GM12892 (cell line): ENCODE measurements at regions not wholly inside any gene's neighbourhood (a gene's known extent, or its start where the extent isn't known, plus 50 kb on each side); places are given as distances from the start of the nearest gene placed in this dataset.

Experiments used
- POLR2AphosphoS5 ChIP-seq: IDR thresholded peaks from 2 replicates; pipeline ENCODE4 v1.6.1; 2011; ENCODE audit warnings: low read depth, low read length, control low read depth
- TAF1 ChIP-seq: IDR thresholded peaks from 2 replicates; pipeline ENCODE4 v1.6.1; 2011; ENCODE audit warnings: low read depth, mild to moderate bottlenecking, control low read depth, low read length, borderline replicate concordance

DNA sequence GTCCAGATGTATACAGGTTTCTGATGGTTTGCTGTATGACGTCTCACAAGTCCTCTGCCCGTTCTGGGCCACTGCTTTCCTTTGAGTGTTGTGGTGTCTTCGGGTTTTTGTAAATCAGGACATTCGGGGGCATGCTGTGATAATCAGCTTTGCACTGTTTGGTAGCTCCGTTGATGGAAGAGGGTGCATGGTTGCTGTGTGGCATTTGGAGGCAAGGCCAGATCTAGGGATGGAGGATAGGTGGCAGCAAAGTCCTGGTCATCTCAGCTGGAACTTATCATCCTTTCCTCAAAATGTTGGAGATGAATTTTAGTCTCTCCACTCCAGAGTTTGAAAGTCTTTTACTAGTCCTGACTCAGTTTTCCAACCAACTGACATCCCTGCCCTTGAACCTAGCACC, 91.0 kb downstream of the SCP2D1 start:
- no peak for TF ChIP-seq POLR2AphosphoS5
- TF ChIP-seq TAF1 = no peak
